GM23248 (cell line): ENCODE measurements at regions not wholly inside any gene's neighbourhood (a gene's known extent, or its start where the extent isn't known, plus 50 kb on each side); places are given as distances from the start of the nearest gene placed in this dataset.
A peak's percentile ranks its signal among the peaks of the same experiment; 100 is the strongest.

ENCODE experiments used
- DNase-seq: peaks from one replicate; pipeline ENCODE4 v3.0.0-alpha.2; 2015
- H2AFZ ChIP-seq: fragments of 200-600 bp; sonication (generic); 2 replicates; pipeline ENCODE4 v1.6.1; 2016; ENCODE audit warnings: antibody characterized with exemption
- H3F3A ChIP-seq: fragments of 200-600 bp; sonication (generic); 2 replicates; pipeline ENCODE4 v1.6.1; 2016; ENCODE audit warnings: mild to moderate bottlenecking, antibody characterized with exemption, mixed run types; ENCODE audit not compliant: insufficient read depth
- H3K27ac ChIP-seq: fragments of 200-600 bp; sonication (generic); 2 replicates; pipeline ENCODE4 v1.5.1; 2016; ENCODE audit warnings: mild to moderate bottlenecking
- H3K27me3 ChIP-seq: fragments of 200-600 bp; sonication (generic); replicated peaks from 2 replicates; pipeline ENCODE4 v1.6.1; 2016; ENCODE audit warnings: mild to moderate bottlenecking; ENCODE audit not compliant: insufficient read depth
- H3K36me3 ChIP-seq: fragments of 200-600 bp; sonication (generic); 2 replicates; pipeline ENCODE4 v1.6.1; 2016; ENCODE audit warnings: low read depth, mild to moderate bottlenecking
- H3K4me1 ChIP-seq: fragments of 200-600 bp; sonication (generic); 2 replicates; pipeline ENCODE4 v1.6.1; 2016; ENCODE audit warnings: mild to moderate bottlenecking; ENCODE audit not compliant: insufficient read depth
- H3K4me2 ChIP-seq: fragments of 200-600 bp; sonication (generic); one replicate; pipeline ENCODE4 v1.6.1; 2016; ENCODE audit warnings: mild to moderate bottlenecking; ENCODE audit not compliant: unreplicated experiment
- H3K4me3 ChIP-seq: fragments of 200-600 bp; sonication (generic); 2 replicates; pipeline ENCODE4 v1.5.1; 2016; ENCODE audit warnings: mild to moderate bottlenecking
- H3K79me2 ChIP-seq: fragments of 200-600 bp; sonication (generic); 2 replicates; pipeline ENCODE4 v1.6.1; 2016; ENCODE audit warnings: mild to moderate bottlenecking; ENCODE audit not compliant: insufficient read depth
- H3K9ac ChIP-seq: fragments of 200-600 bp; sonication (generic); 2 replicates; pipeline ENCODE4 v1.6.1; 2016; ENCODE audit warnings: mild to moderate bottlenecking
- H3K9me2 ChIP-seq: fragments of 200-600 bp; sonication (generic); 2 replicates; pipeline ENCODE4 v1.6.1; 2016; ENCODE audit warnings: mixed run types, mild to moderate bottlenecking, moderate library complexity; ENCODE audit not compliant: insufficient read depth
- H3K9me3 ChIP-seq: fragments of 200-600 bp; sonication (generic); one replicate; pipeline ENCODE4 v1.6.1; 2017; ENCODE audit warnings: low read depth
- H4K20me1 ChIP-seq: fragments of 200-600 bp; sonication (generic); 2 replicates; pipeline ENCODE4 v1.6.0; 2016; ENCODE audit not compliant: insufficient read depth
- EZH2 ChIP-seq: fragments of 200-600 bp; sonication (generic); IDR thresholded peaks from 2 replicates; pipeline ENCODE4 v1.6.1; 2018; ENCODE audit warnings: antibody characterized with exemption, mild to moderate bottlenecking; ENCODE audit not compliant: insufficient read depth, poor library complexity, severe bottlenecking
- EZH2phosphoT487 ChIP-seq: fragments of 200-600 bp; sonication (generic); IDR thresholded peaks from 2 replicates; pipeline ENCODE4 v1.6.1; 2018; ENCODE audit warnings: antibody characterized with exemption, moderate library complexity, mild to moderate bottlenecking, low read depth; ENCODE audit not compliant: insufficient read depth
- WGBS, 2 experiments: methylation state at CpG; one replicate each; pipeline ENCODE4 v1.1.6; 2015 to 2017; ENCODE audit warnings: low lambda C conversion rate in 2 of 2, low coverage in 1 of 2; ENCODE audit errors: missing lambda C conversion rate in 2 of 2; 5-methylcytosine and 5-hydroxymethylcytosine counted together
- in situ Hi-C: fragments of 300-500 bp; cut with MboI; formaldehyde crosslinking; loops from 2 replicates; pipeline ENCODE4 v1.15.0; 2020

- Histone ChIP-seq H3K36me3 (no peaks in the 10 kb centered on the region), H3K79me2 (no peaks in the 10 kb centered on the region), H3K9me2 (no peaks in the 10 kb centered on the region), H3K9me3 (no peaks in the 10 kb centered on the region), H3K4me3 (no peak overlapping the region), H3K27ac (no peak overlapping the region), H2AFZ (no peak overlapping the region), H3K9ac (no peak overlapping the region), H3K27me3 (no peaks in the 10 kb centered on the region), H4K20me1 (no peaks in the 10 kb centered on the region), H3K4me1 (0 out of 2 replicates have a peak, but pooled peaks cover 6% of the 10 kb centered on the region), H3K4me2 (no peak overlapping the region), H3F3A (no peaks in the 10 kb centered on the region)
- peak; percentile 48 for DNase-seq
- in situ Hi-C loops: no loop called here
- no peak for TF ChIP-seq EZH2phosphoT487
- TF ChIP-seq EZH2: no peak
Measured at GRCh38 chr7:41796331-41796730, 93.4 kb upstream of the INHBA start.

- WGBS, 2 experiments: 89 to 95% methylated on average over 6 of the region's 6 CpGs
- Histone ChIP-seq H3K27me3 (no peaks in the 10 kb centered on the region), H3K9ac (no peak overlapping the region), H4K20me1 (no peaks in the 10 kb centered on the region), H3K9me3 (no peaks in the 10 kb centered on the region), H3K27ac (no peak overlapping the region), H3K79me2 (no peaks in the 10 kb centered on the region), H3K4me1 (0 out of 2 replicates have a peak, but pooled peaks cover 6% of the 10 kb centered on the region), H3F3A (no peaks in the 10 kb centered on the region), H3K9me2 (no peaks in the 10 kb centered on the region), H3K4me2 (no peak overlapping the region), H3K36me3 (no peaks in the 10 kb centered on the region), H3K4me3 (no peak overlapping the region), H2AFZ (no peak overlapping the region)
- no peak for DNase-seq
- in situ Hi-C loops: no loop called here
- TF ChIP-seq EZH2 (no peak), EZH2phosphoT487 (no peak)
Measured at GRCh38 chr7:41795276-41795833, 92.5 kb upstream of the INHBA start.

GRCh38 chr7:41793556-41793955 is 90.7 kb upstream of the INHBA start:
- Histone ChIP-seq H3K9me3 (no peaks in the 10 kb centered on the region), H2AFZ (no peak overlapping the region), H3F3A (0 out of 2 replicates have a peak, but pooled peaks cover 5% of the 10 kb centered on the region), H3K4me3 (no peak overlapping the region), H3K79me2 (no peaks in the 10 kb centered on the region), H3K27me3 (no peaks in the 10 kb centered on the region), H3K4me2 (no peak overlapping the region), H4K20me1 (no peaks in the 10 kb centered on the region), H3K27ac (no peak overlapping the region), H3K9me2 (no peaks in the 10 kb centered on the region), H3K4me1 (peaks cover 10% of the 10 kb centered on the region; the same call in 1 of the 2 replicates), H3K9ac (no peak overlapping the region), H3K36me3 (no peaks in the 10 kb centered on the region)
- in situ Hi-C loops: no loop called here
- DNase-seq: no peak
- TF ChIP-seq EZH2phosphoT487 (no peak), EZH2 (no peak)

GRCh38 chr7:41792120-41792519 is 89.2 kb upstream of the INHBA start:
- 43 to 44% methylated on average over 5 of the region's 5 CpGs for WGBS, 2 experiments
- no peaks in the 10 kb centered on the region for H3K9me3 ChIP-seq
- no peaks in the 10 kb centered on the region for H4K20me1 ChIP-seq
- H3K79me2 ChIP-seq: no peaks in the 10 kb centered on the region
- peak; percentile 78 for DNase-seq
- H2AFZ ChIP-seq: no peak overlapping the region
- TF ChIP-seq EZH2phosphoT487: no peak
- no peak for TF ChIP-seq EZH2
- peaks cover 18% of the 10 kb centered on the region; the same call in 1 of the 2 replicates for H3K4me1 ChIP-seq
- H3K36me3 ChIP-seq: no peaks in the 10 kb centered on the region
- H3K4me3 ChIP-seq: no peak overlapping the region
- no peaks in the 10 kb centered on the region for H3K27me3 ChIP-seq
- no peak overlapping the region for H3K27ac ChIP-seq
- in situ Hi-C loops: no loop called here
- H3K9me2 ChIP-seq: no peaks in the 10 kb centered on the region
- no peak overlapping the region for H3K4me2 ChIP-seq
- 0 out of 2 replicates have a peak, but pooled peaks cover 8% of the 10 kb centered on the region for H3F3A ChIP-seq
- H3K9ac ChIP-seq: no peak overlapping the region

- DNase-seq: peak; percentile 15
- in situ Hi-C loops: no loop called here
- 95 to 97% methylated on average over 3 of the region's 3 CpGs for WGBS, 2 experiments
Measured at GRCh38 chr7:41788556-41788955, 85.7 kb upstream of the INHBA start.

More at GRCh38 chr7:41788556-41788955, 85.7 kb upstream of the INHBA start:
- Histone ChIP-seq H3K9ac (no peak overlapping the region), H3K36me3 (no peaks in the 10 kb centered on the region), H4K20me1 (no peaks in the 10 kb centered on the region), H3K79me2 (no peaks in the 10 kb centered on the region), H3K4me3 (no peak overlapping the region), H3K4me1 (peaks cover 14% of the 10 kb centered on the region; the same call in 1 of the 2 replicates), H2AFZ (no peak overlapping the region), H3K27ac (no peak overlapping the region), H3K9me3 (no peaks in the 10 kb centered on the region), H3F3A (0 out of 2 replicates have a peak, but pooled peaks cover 8% of the 10 kb centered on the region), H3K4me2 (no peak overlapping the region), H3K27me3 (no peaks in the 10 kb centered on the region), H3K9me2 (no peaks in the 10 kb centered on the region)
- TF ChIP-seq EZH2 (no peak), EZH2phosphoT487 (no peak)
